IMR-90 (cell line): ENCODE measurements at regions not wholly inside any gene's neighbourhood (a gene's known extent, or its start where the extent isn't known, plus 50 kb on each side); places are given as distances from the start of the nearest gene placed in this dataset.

Source experiments
- ATAC-seq: fragments of 200-7000 bp; cut with Tn5 transposase; 2 replicates; pipeline ENCODE4 v1.9.1; 2020; ENCODE audit warnings: low read depth, mild to moderate bottlenecking, moderate library complexity
- BruUV-seq: library from RNA; stranded (reverse); fragments of 400-500 nt; replicated peaks from 2 replicates; lab custom pipeline; 2021; lab: Mats Ljungman, UMichigan
- CTCF ChIA-PET: fragments of 300-600 bp; formaldehyde crosslinking; extraction: SDS; loops from one replicate; lab custom pipeline; 2021; ENCODE audit warnings: antibody characterized with exemption; lab: Yijun Ruan, JAX
- POLR2A ChIA-PET: fragments of 300-600 bp; sonication (Branson Sonifier 250); formaldehyde crosslinking; loops from one replicate; lab custom pipeline; 2022; ENCODE audit warnings: antibody characterized with exemption; ENCODE audit not compliant: unreplicated experiment; lab: Charles Lee
- DNase-seq: peaks from one replicate; pipeline ENCODE4 v3.0.0; 2013
- H2AFZ ChIP-seq: replicated peaks from 2 replicates; pipeline ENCODE3; 2013; ENCODE audit warnings: low read length, mild to moderate bottlenecking; ENCODE audit not compliant: poor library complexity
- H2AK5ac ChIP-seq: 2 replicates; pipeline ENCODE4 v1.6.1; 2013; ENCODE audit warnings: low read depth, low read length, inconsistent platforms
- H2AK9ac ChIP-seq: replicated peaks from 2 replicates; pipeline ENCODE3; 2013; ENCODE audit warnings: mild to moderate bottlenecking, low read depth, low read length, moderate library complexity; ENCODE audit not compliant: poor library complexity
- H2BK120ac ChIP-seq: 2 replicates; pipeline ENCODE4 v1.6.1; 2013; ENCODE audit warnings: low read depth, low read length, inconsistent platforms
- H2BK15ac ChIP-seq: 3 replicates; pipeline ENCODE4 v1.6.1; 2013; ENCODE audit warnings: low read depth, low read length, inconsistent platforms
- H2BK20ac ChIP-seq: 2 replicates; pipeline ENCODE4 v1.6.1; 2013; ENCODE audit warnings: low read depth, mild to moderate bottlenecking, inconsistent platforms, low read length, moderate library complexity
- H2BK5ac ChIP-seq: 2 replicates; pipeline ENCODE4 v1.6.1; 2013; ENCODE audit warnings: mild to moderate bottlenecking, low read depth, low read length, inconsistent platforms; ENCODE audit not compliant: poor library complexity, severe bottlenecking
- H3K14ac ChIP-seq: replicated peaks from 2 replicates; pipeline ENCODE4 v1.6.1; 2013; ENCODE audit warnings: low read depth, low read length, inconsistent platforms
- H3K18ac ChIP-seq: 2 replicates; pipeline ENCODE4 v1.6.1; 2013; ENCODE audit warnings: low read depth, low read length, control low read depth
- H3K23ac ChIP-seq: 2 replicates; pipeline ENCODE4 v1.6.1; 2013; ENCODE audit warnings: low read depth, low read length, inconsistent platforms
- H3K27ac ChIP-seq: 2 replicates; pipeline ENCODE4 v1.5.1; 2013; ENCODE audit warnings: mild to moderate bottlenecking, control low read depth, low read length; ENCODE audit not compliant: insufficient read depth
- H3K27me3 ChIP-seq: 2 replicates; pipeline ENCODE4 v1.6.1; 2013; ENCODE audit warnings: low read length; ENCODE audit not compliant: control insufficient read depth, insufficient read depth
- H3K36me3 ChIP-seq: 2 replicates; pipeline ENCODE4 v1.6.1; 2013; ENCODE audit warnings: low read length, mixed read lengths; ENCODE audit not compliant: control insufficient read depth, insufficient read depth
- H3K4ac ChIP-seq: 2 replicates; pipeline ENCODE4 v1.6.1; 2013; ENCODE audit warnings: low read depth, low read length, inconsistent platforms
- H3K4me1 ChIP-seq: 2 replicates; pipeline ENCODE4 v1.6.1; 2013; ENCODE audit warnings: low read length, mixed read lengths; ENCODE audit not compliant: control insufficient read depth, insufficient read depth
- H3K4me2 ChIP-seq: 2 replicates; pipeline ENCODE4 v1.6.1; 2013; ENCODE audit warnings: low read depth, mild to moderate bottlenecking, control low read depth, low read length, moderate library complexity
- H3K4me3 ChIP-seq: 2 replicates; pipeline ENCODE4 v1.5.1; 2013; ENCODE audit warnings: low read depth, mild to moderate bottlenecking, control low read depth, low read length, moderate library complexity; ENCODE audit not compliant: insufficient read depth
- H3K56ac ChIP-seq: 2 replicates; pipeline ENCODE4 v1.6.1; 2013; ENCODE audit warnings: low read length, inconsistent platforms; ENCODE audit not compliant: insufficient read depth; ENCODE audit errors: extremely low read depth
- H3K79me1 ChIP-seq, 2 experiments: 2 replicates each; pipeline ENCODE4 v1.6.1; 2013; ENCODE audit warnings: low read length in 2 of 2, inconsistent platforms in 1 of 2, low read depth in 1 of 2
- H3K9ac ChIP-seq: 2 replicates; pipeline ENCODE4 v1.6.1; 2013; ENCODE audit warnings: low read depth, low read length, control low read depth
- H3K9me1 ChIP-seq: 2 replicates; pipeline ENCODE4 v1.6.1; 2013; ENCODE audit warnings: low read length, inconsistent platforms; ENCODE audit not compliant: insufficient read depth
- H3K9me3 ChIP-seq: 2 replicates; pipeline ENCODE4 v1.6.1; 2013; ENCODE audit warnings: low read length; ENCODE audit not compliant: control insufficient read depth, insufficient read depth
- H4K20me1 ChIP-seq: 2 replicates; pipeline ENCODE4 v1.6.1; 2013; ENCODE audit warnings: low read length, inconsistent platforms; ENCODE audit not compliant: insufficient read depth
- H4K5ac ChIP-seq: 2 replicates; pipeline ENCODE4 v1.6.1; 2013; ENCODE audit warnings: mild to moderate bottlenecking, low read depth, low read length, control low read depth
- H4K8ac ChIP-seq, 2 experiments: 2 replicates each; pipeline ENCODE4 v1.6.1; 2013; ENCODE audit warnings: low read depth in 2 of 2, low read length in 2 of 2, control low read depth in 1 of 2, inconsistent platforms in 1 of 2
- H4K91ac ChIP-seq: 2 replicates; pipeline ENCODE4 v1.6.1; 2013; ENCODE audit warnings: low read depth, low read length, inconsistent platforms; ENCODE audit not compliant: insufficient read depth
- BHLHE40 ChIP-seq: fragments of 150-350 bp; IDR thresholded peaks from 2 replicates; pipeline ENCODE4 v1.6.1; 2016; ENCODE audit warnings: mild to moderate bottlenecking, low read depth, low read length
- CEBPB ChIP-seq: IDR thresholded peaks from 2 replicates; pipeline ENCODE4 v1.6.1; 2012; ENCODE audit warnings: low read depth, low read length, improper control_type of control experiment
- CHD1 ChIP-seq: IDR thresholded peaks from 2 replicates; pipeline ENCODE4 v1.6.1; 2012; ENCODE audit warnings: low read depth, low read length, improper control_type of control experiment
- FOS ChIP-seq: fragments of 150-350 bp; IDR thresholded peaks from 2 replicates; pipeline ENCODE4 v1.6.1; 2016; ENCODE audit warnings: low read depth, low read length
- MAFK ChIP-seq: IDR thresholded peaks from 2 replicates; pipeline ENCODE4 v1.6.1; 2012; ENCODE audit warnings: low read depth, low read length, improper control_type of control experiment
- MAZ ChIP-seq: IDR thresholded peaks from 2 replicates; pipeline ENCODE4 v1.6.1; 2012; ENCODE audit warnings: low read depth, mild to moderate bottlenecking, low read length, improper control_type of control experiment, moderate library complexity, borderline replicate concordance
- MXI1 ChIP-seq: IDR thresholded peaks from 2 replicates; pipeline ENCODE4 v1.6.1; 2012; ENCODE audit warnings: low read depth, mild to moderate bottlenecking, low read length, moderate library complexity, borderline replicate concordance
- NFE2L2 ChIP-seq: fragments of 150-350 bp; IDR thresholded peaks from 2 replicates; pipeline ENCODE4 v1.6.1; 2016; ENCODE audit warnings: low read depth, mild to moderate bottlenecking, low read length
- POLR2A ChIP-seq: IDR thresholded peaks from 2 replicates; pipeline ENCODE4 v1.6.1; 2012; ENCODE audit warnings: mild to moderate bottlenecking, low read depth, low read length
- RAD21 ChIP-seq: IDR thresholded peaks from 2 replicates; pipeline ENCODE4 v1.6.1; 2012; ENCODE audit warnings: low read length, improper control_type of control experiment
- RCOR1 ChIP-seq: IDR thresholded peaks from 2 replicates; pipeline ENCODE4 v1.6.1; 2012; ENCODE audit warnings: mild to moderate bottlenecking, low read length, improper control_type of control experiment; ENCODE audit not compliant: insufficient replicate concordance
- RFX5 ChIP-seq: IDR thresholded peaks from 2 replicates; pipeline ENCODE4 v1.8.0; 2012; ENCODE audit warnings: low read depth, mild to moderate bottlenecking, low read length, moderate library complexity
- SMC3 ChIP-seq: fragments of 150-350 bp; IDR thresholded peaks from 2 replicates; pipeline ENCODE4 v1.6.1; 2016; ENCODE audit warnings: low read depth, mild to moderate bottlenecking, antibody characterized with exemption, low read length, moderate library complexity
- WGBS, 2 experiments: methylation state at CpG; one replicate each; pipeline versions ENCODE4 v1.1.5 to v1.1.7; 2013; ENCODE audit warnings: missing lambda C conversion rate in 2 of 2; ENCODE audit not compliant: insufficient read length in 1 of 2; ENCODE audit errors: extremely low coverage in 2 of 2; 5-methylcytosine and 5-hydroxymethylcytosine counted together
- dilution Hi-C: fragments of 300-500 bp; cut with HindIII; formaldehyde crosslinking; loops from one replicate; pipeline ENCODE4 v1.14.3; 2018; ENCODE audit warnings: low sequenced_read_pairs; ENCODE audit not compliant: unreplicated experiment
- in situ Hi-C: fragments of 300-500 bp; cut with MboI; formaldehyde crosslinking; loops from 3 replicates; pipeline ENCODE4 v1.14.3; 2019; ENCODE audit warnings: low sequenced_read_pairs, inconsistent platforms, mixed read lengths
- intact Hi-C: fragments of 100-400 bp; cut with micrococcal nuclease; formaldehyde crosslinking; loops from 2 replicates; pipeline ENCODE4 v1.10.0; 2022
- TF ChIP-seq, protein P1 (sequence below): fragments of 150-350 bp; IDR thresholded peaks from 2 replicates; pipeline ENCODE4 v1.6.1; 2017; ENCODE audit warnings: mild to moderate bottlenecking, antibody characterized with exemption, low read length, low read depth
- TF ChIP-seq, protein P2 (sequence below): conservative IDR thresholded peaks from 2 replicates; pipeline ENCODE4 v1.5.1; 2012; ENCODE audit warnings: mild to moderate bottlenecking, low read depth, low read length, improper control_type of control experiment
- TF ChIP-seq, protein P3 (sequence below): fragments of 150-350 bp; IDR thresholded peaks from 2 replicates; pipeline ENCODE4 v1.6.1; 2016; ENCODE audit warnings: low read depth, mild to moderate bottlenecking, low read length, moderate library complexity, borderline replicate concordance

DNA sequence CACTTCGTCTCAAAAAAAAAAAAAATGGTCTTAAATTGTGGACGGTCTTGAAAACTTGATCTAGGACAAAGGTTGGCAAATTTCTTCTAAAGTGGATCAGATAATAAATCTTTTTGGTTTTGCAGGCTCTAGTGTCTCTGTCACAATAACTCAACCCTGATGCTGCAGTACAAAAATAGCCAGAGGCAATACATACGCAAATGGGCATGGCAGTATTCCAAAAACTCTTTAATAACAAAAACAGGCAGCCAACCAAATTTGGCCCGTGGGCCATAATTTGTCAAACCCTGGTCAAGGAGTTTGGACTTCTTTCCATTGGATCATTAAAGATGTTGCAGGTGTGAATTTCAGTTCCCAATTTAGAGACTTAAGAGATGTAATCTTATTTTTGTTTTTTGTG is 93.5 kb upstream of the MRI1 start:
- no peak overlapping the region for H3K23ac ChIP-seq
- dilution Hi-C loops = no loop called here

More for the DNA sequence above, 93.5 kb upstream of the MRI1 start:
- Histone ChIP-seq H3K4me1 (no peaks in the 10 kb centered on the region), H2AFZ (no peak overlapping the region), H2BK20ac (no peak overlapping the region), H2BK15ac (no peak overlapping the region), H3K4me3 (no peak overlapping the region), H3K4me2 (no peak overlapping the region), H3K18ac (no peak overlapping the region), H2AK9ac (no peak overlapping the region), H3K79me1 (no peaks in the 10 kb centered on the region), H3K27ac (no peak overlapping the region), H3K9me1 (no peaks in the 10 kb centered on the region), H3K36me3 (no peaks in the 10 kb centered on the region), H4K5ac (no peak overlapping the region), H3K9me3 (peaks cover 2% of the 10 kb centered on the region; the same call in 1 of the 2 replicates), H3K9ac (no peak overlapping the region), H2AK5ac (no peak overlapping the region), H2BK5ac (no peak overlapping the region), H3K4ac (no peak overlapping the region), H4K8ac (no peak overlapping the region), H3K27me3 (peaks cover 7% of the 10 kb centered on the region), H2BK120ac (no peak overlapping the region), H3K56ac (no peak overlapping the region), H3K14ac (no peak overlapping the region), H4K20me1 (no peaks in the 10 kb centered on the region), H4K91ac (no peak overlapping the region)
- CTCF ChIA-PET = no interaction called here
- DNase-seq = no peak
- in situ Hi-C loops (no loop called here), intact Hi-C loops (no loop called here)
- TF ChIP-seq RFX5 = no peak
- TF ChIP-seq RAD21 = no peak
- TF ChIP-seq, protein P1, sequence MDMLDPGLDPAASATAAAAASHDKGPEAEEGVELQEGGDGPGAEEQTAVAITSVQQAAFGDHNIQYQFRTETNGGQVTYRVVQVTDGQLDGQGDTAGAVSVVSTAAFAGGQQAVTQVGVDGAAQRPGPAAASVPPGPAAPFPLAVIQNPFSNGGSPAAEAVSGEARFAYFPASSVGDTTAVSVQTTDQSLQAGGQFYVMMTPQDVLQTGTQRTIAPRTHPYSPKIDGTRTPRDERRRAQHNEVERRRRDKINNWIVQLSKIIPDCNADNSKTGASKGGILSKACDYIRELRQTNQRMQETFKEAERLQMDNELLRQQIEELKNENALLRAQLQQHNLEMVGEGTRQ = no peak
- TF ChIP-seq, protein P2, sequence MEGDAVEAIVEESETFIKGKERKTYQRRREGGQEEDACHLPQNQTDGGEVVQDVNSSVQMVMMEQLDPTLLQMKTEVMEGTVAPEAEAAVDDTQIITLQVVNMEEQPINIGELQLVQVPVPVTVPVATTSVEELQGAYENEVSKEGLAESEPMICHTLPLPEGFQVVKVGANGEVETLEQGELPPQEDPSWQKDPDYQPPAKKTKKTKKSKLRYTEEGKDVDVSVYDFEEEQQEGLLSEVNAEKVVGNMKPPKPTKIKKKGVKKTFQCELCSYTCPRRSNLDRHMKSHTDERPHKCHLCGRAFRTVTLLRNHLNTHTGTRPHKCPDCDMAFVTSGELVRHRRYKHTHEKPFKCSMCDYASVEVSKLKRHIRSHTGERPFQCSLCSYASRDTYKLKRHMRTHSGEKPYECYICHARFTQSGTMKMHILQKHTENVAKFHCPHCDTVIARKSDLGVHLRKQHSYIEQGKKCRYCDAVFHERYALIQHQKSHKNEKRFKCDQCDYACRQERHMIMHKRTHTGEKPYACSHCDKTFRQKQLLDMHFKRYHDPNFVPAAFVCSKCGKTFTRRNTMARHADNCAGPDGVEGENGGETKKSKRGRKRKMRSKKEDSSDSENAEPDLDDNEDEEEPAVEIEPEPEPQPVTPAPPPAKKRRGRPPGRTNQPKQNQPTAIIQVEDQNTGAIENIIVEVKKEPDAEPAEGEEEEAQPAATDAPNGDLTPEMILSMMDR = no peak
- no peak for TF ChIP-seq MAZ
- no peak for TF ChIP-seq RCOR1
- TF ChIP-seq POLR2A = no peak
- TF ChIP-seq BHLHE40 = no peak
- no peak for TF ChIP-seq FOS
- TF ChIP-seq SMC3 = no peak
- TF ChIP-seq NFE2L2 = no peak
- TF ChIP-seq MXI1 = no peak
- TF ChIP-seq CHD1 = no peak
- TF ChIP-seq, protein P3, sequence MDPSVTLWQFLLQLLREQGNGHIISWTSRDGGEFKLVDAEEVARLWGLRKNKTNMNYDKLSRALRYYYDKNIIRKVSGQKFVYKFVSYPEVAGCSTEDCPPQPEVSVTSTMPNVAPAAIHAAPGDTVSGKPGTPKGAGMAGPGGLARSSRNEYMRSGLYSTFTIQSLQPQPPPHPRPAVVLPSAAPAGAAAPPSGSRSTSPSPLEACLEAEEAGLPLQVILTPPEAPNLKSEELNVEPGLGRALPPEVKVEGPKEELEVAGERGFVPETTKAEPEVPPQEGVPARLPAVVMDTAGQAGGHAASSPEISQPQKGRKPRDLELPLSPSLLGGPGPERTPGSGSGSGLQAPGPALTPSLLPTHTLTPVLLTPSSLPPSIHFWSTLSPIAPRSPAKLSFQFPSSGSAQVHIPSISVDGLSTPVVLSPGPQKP = no peak
- TF ChIP-seq MAFK = no peak
- no peak for TF ChIP-seq CEBPB
- POLR2A ChIA-PET = interaction anchor here (0.7 kb wide), 1 partner anchor 615 kb away, joined by 3 read pairs; no protein-coding TSS in a partner anchor
- 83% methylated on average over 1 of the region's 4 CpGs; no CpG with 5 or more reads in 1 of the 2 experiments for WGBS, 2 experiments
- BruUV-seq = no TSS peak
- ATAC-seq = no peak
